GM19455 (cell line): ENCODE measurements at regions not wholly inside any gene's neighbourhood (a gene's known extent, or its start where the extent isn't known, plus 50 kb on each side); places are given as distances from the start of the nearest gene placed in this dataset.
"Not testable (repeated sequence)": the region's sequence is repeated elsewhere in the genome, so short reads cannot be mapped to it uniquely, and the experiment has no call there.

ENCODE experiments used
- ATAC-seq: cut with Tn5 transposase; IDR thresholded peaks from one replicate; pipeline ENCODE4 v1.9.1; 2021; ENCODE audit not compliant: unreplicated experiment

GRCh38 chr20:50438986-50439407, 71.2 kb upstream of the PTPN1 start:
- ATAC-seq: no peak

GRCh38 chr20:50439539-50440453, 70.4 kb upstream of the PTPN1 start:
- ATAC-seq: no peak

GRCh38 chr20:50442512-50442911, 67.7 kb upstream of the PTPN1 start:
- ATAC-seq: no peak

- no peak for ATAC-seq
Measured at GRCh38 chr20:50445354-50446151, 64.6 kb upstream of the PTPN1 start.

- no peak for ATAC-seq
Measured at GRCh38 chr20:50446351-50447101, 63.7 kb upstream of the PTPN1 start.

- no peak for ATAC-seq
Measured at GRCh38 chr20:50447102-50447804, 62.9 kb upstream of the PTPN1 start.

- no peak for ATAC-seq
Measured at GRCh38 chr20:50447817-50448216, 62.4 kb upstream of the PTPN1 start.

GRCh38 chr20:50448625-50449403, 61.4 kb upstream of the PTPN1 start:
- ATAC-seq: not testable (repeated sequence)

GRCh38 chr20:50449738-50450492, 60.3 kb upstream of the PTPN1 start:
- ATAC-seq: peak; percentile 64

- peak; percentile 5 for ATAC-seq
Measured at GRCh38 chr20:50450493-50450826, 59.7 kb upstream of the PTPN1 start.

GRCh38 chr20:50450881-50451752, 59.1 kb upstream of the PTPN1 start:
- peak; percentile 76 for ATAC-seq

- not testable (repeated sequence) for ATAC-seq
Measured at GRCh38 chr20:50451792-50452425, 58.3 kb upstream of the PTPN1 start.

GRCh38 chr20:50453533-50454244, 56.5 kb upstream of the PTPN1 start:
- ATAC-seq: no peak

- not testable (repeated sequence) for ATAC-seq
Measured at GRCh38 chr20:50455245-50455644, 54.9 kb upstream of the PTPN1 start.

- no peak for ATAC-seq
Measured at GRCh38 chr20:50455656-50456451, 54.3 kb upstream of the PTPN1 start.
